KMS-11 (cell line): ENCODE measurements at regions not wholly inside any gene's neighbourhood (a gene's known extent, or its start where the extent isn't known, plus 50 kb on each side); places are given as distances from the start of the nearest gene placed in this dataset.

Source experiments
- H2AFZ ChIP-seq: fragments of 200-600 bp; sonication (generic); 2 replicates; pipeline ENCODE4 v1.6.1; 2016; ENCODE audit warnings: antibody characterized with exemption, mixed run types, low read depth
- H3K27ac ChIP-seq: fragments of 200-600 bp; sonication (generic); 2 replicates; pipeline ENCODE4 v1.6.1; 2016; ENCODE audit warnings: mild to moderate bottlenecking, mixed run types
- H3K27me3 ChIP-seq: fragments of 200-600 bp; sonication (generic); 2 replicates; pipeline ENCODE4 v1.6.1; 2017; ENCODE audit warnings: mild to moderate bottlenecking, low read depth, mixed run types, moderate library complexity; ENCODE audit not compliant: insufficient read depth
- H3K36me3 ChIP-seq: fragments of 200-600 bp; sonication (generic); 2 replicates; pipeline ENCODE4 v1.6.1; 2017; ENCODE audit warnings: mild to moderate bottlenecking, mixed run types; ENCODE audit not compliant: insufficient read depth
- H3K4me1 ChIP-seq: fragments of 200-600 bp; sonication (generic); 2 replicates; pipeline ENCODE4 v1.6.1; 2016; ENCODE audit warnings: mild to moderate bottlenecking, low read depth, mixed run types; ENCODE audit not compliant: poor library complexity, severe bottlenecking
- H3K4me2 ChIP-seq: fragments of 200-600 bp; sonication (generic); 2 replicates; pipeline ENCODE4 v1.7.0; 2016; ENCODE audit warnings: mild to moderate bottlenecking, mixed run types
- H3K4me3 ChIP-seq: fragments of 200-600 bp; sonication (generic); IDR thresholded peaks from 2 replicates; pipeline ENCODE4 v1.6.1; 2017; ENCODE audit warnings: low read depth, low read length, mixed read lengths; ENCODE audit not compliant: insufficient read depth
- H3K79me2 ChIP-seq: fragments of 200-600 bp; sonication (generic); 2 replicates; pipeline ENCODE4 v1.6.1; 2016; ENCODE audit warnings: low read depth, mixed run types; ENCODE audit not compliant: insufficient read depth
- H3K9ac ChIP-seq: fragments of 200-600 bp; sonication (generic); 2 replicates; pipeline ENCODE4 v1.6.1; 2016; ENCODE audit warnings: mild to moderate bottlenecking, mixed run types
- H4K20me1 ChIP-seq: fragments of 200-600 bp; sonication (generic); 2 replicates; pipeline ENCODE4 v1.6.1; 2016; ENCODE audit warnings: mild to moderate bottlenecking, mixed run types; ENCODE audit not compliant: insufficient read depth
- TF ChIP-seq, protein P1 (sequence below): fragments of 200-600 bp; sonication (generic); conservative IDR thresholded peaks from 2 replicates; pipeline ENCODE4 v1.6.1; 2017; ENCODE audit warnings: low read depth, mild to moderate bottlenecking, antibody characterized with exemption, low read length, moderate library complexity, mixed read lengths

DNA sequence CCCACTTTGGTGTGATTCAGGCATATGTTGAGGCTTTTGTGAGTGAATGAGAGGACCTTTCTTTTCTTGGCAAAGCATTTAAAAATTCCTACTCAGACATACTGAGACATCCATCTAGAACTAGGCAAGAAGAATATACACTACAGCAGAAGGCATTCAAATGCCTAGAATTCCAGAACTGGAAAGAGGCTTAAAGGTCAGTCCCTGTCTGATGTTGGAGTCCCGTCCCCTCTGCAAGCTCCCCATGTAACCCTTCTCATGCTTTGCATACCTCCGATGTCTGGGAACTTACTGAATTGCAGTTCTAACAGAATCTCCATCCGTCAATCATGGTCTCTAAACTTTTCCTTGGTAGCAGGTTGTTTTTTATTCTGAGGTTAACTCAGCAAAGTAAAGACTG lies 152.9 kb downstream of the ATP6V1G3 start:
- TF ChIP-seq, protein P1, sequence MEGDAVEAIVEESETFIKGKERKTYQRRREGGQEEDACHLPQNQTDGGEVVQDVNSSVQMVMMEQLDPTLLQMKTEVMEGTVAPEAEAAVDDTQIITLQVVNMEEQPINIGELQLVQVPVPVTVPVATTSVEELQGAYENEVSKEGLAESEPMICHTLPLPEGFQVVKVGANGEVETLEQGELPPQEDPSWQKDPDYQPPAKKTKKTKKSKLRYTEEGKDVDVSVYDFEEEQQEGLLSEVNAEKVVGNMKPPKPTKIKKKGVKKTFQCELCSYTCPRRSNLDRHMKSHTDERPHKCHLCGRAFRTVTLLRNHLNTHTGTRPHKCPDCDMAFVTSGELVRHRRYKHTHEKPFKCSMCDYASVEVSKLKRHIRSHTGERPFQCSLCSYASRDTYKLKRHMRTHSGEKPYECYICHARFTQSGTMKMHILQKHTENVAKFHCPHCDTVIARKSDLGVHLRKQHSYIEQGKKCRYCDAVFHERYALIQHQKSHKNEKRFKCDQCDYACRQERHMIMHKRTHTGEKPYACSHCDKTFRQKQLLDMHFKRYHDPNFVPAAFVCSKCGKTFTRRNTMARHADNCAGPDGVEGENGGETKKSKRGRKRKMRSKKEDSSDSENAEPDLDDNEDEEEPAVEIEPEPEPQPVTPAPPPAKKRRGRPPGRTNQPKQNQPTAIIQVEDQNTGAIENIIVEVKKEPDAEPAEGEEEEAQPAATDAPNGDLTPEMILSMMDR, result no peak
- H2AFZ ChIP-seq, result no peak overlapping the region
- no peaks in the 10 kb centered on the region for H3K27me3 ChIP-seq

DNA sequence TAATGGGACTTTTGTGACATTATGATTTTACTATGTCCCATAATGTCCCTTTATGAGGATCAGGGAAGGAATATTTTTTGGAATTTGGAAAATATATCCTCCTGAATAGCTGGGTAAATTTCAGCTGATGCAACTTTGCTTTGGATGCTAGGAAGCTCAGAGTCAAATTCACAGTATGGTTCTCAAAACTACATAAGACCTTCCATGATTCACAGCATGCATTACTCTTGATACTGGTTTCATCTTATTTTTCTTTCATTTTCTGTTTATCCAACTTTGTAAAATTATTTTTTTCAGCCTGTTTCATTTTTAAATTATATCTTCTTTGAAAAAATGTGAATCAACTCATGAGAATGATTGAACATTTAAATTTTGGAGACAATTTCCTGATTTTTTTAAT lies 160.2 kb downstream of the ATP6V1G3 start:
- TF ChIP-seq, protein P1, result no peak
- no peak overlapping the region for H3K27ac ChIP-seq
- no peak overlapping the region for H3K4me3 ChIP-seq
- no peak overlapping the region for H3K4me2 ChIP-seq
- H3K36me3 ChIP-seq, result no peaks in the 10 kb centered on the region
- no peak overlapping the region for H3K9ac ChIP-seq
- no peak overlapping the region for H2AFZ ChIP-seq
- H3K4me1 ChIP-seq, result no peaks in the 10 kb centered on the region
- no peaks in the 10 kb centered on the region for H3K79me2 ChIP-seq
- H3K27me3 ChIP-seq, result no peaks in the 10 kb centered on the region
- no peaks in the 10 kb centered on the region for H4K20me1 ChIP-seq

More for the DNA sequence above, 152.9 kb downstream of the ATP6V1G3 start:
- Histone ChIP-seq H3K4me3 (no peak overlapping the region), H3K79me2 (no peaks in the 10 kb centered on the region), H3K9ac (no peak overlapping the region), H3K4me2 (no peak overlapping the region), H3K36me3 (no peaks in the 10 kb centered on the region), H3K4me1 (no peaks in the 10 kb centered on the region), H4K20me1 (no peaks in the 10 kb centered on the region), H3K27ac (no peak overlapping the region)

DNA sequence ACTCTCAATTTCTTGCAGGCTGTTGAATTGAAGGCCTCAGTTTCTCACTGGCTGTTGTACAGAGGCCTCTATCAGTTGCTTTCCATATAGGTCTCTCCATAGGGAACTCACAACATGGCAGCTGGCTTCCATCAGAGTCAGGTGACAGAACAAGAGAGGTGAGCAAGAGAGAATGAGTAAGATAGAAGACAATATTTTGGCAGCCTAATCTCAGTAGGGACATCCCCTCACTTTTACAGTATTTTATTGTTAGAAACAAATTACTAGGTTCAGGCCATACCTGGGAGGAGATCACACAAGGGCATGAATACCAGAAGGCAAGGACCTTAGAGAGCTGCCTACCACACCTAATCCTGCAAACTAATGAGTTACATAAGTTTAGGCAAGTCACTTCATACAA lies 162.8 kb downstream of the ATP6V1G3 start:
- no peak overlapping the region for H3K4me2 ChIP-seq
- H3K79me2 ChIP-seq, result no peaks in the 10 kb centered on the region
- no peaks in the 10 kb centered on the region for H3K36me3 ChIP-seq
- no peak overlapping the region for H3K27ac ChIP-seq
- H3K4me1 ChIP-seq, result no peaks in the 10 kb centered on the region
- H2AFZ ChIP-seq, result no peak overlapping the region
- no peaks in the 10 kb centered on the region for H3K27me3 ChIP-seq
- no peak overlapping the region for H3K9ac ChIP-seq
- TF ChIP-seq, protein P1, result no peak
- no peaks in the 10 kb centered on the region for H4K20me1 ChIP-seq
- no peak overlapping the region for H3K4me3 ChIP-seq

DNA sequence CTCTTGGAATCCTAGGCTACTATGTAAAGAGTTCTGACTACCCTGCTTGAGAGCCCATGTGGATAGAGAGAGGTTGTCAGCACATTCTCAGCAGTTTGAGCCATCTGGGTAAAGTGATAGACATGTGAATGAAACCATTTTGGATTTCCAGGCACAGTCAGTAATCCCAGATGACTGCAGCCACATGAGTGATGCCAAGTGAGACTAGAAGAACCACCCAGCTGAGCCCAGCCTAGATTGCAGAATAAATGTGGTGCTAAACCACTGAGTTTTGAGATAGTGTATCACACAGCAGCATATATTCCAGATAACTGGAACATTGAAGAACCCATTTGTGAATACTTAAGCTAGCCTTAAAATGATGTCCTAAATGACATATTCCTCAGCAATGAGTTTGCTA lies 166.2 kb downstream of the ATP6V1G3 start:
- TF ChIP-seq, protein P1, result no peak
- no peaks in the 10 kb centered on the region for H3K79me2 ChIP-seq
- H3K27me3 ChIP-seq, result no peaks in the 10 kb centered on the region
- no peaks in the 10 kb centered on the region for H3K4me1 ChIP-seq
- no peak overlapping the region for H2AFZ ChIP-seq
- H4K20me1 ChIP-seq, result no peaks in the 10 kb centered on the region
- H3K27ac ChIP-seq, result no peak overlapping the region
- H3K4me3 ChIP-seq, result no peak overlapping the region
- no peaks in the 10 kb centered on the region for H3K36me3 ChIP-seq
- no peak overlapping the region for H3K9ac ChIP-seq
- no peak overlapping the region for H3K4me2 ChIP-seq
